Loucy (cell line): ENCODE measurements at regions not wholly inside any gene's neighbourhood (a gene's known extent, or its start where the extent isn't known, plus 50 kb on each side); places are given as distances from the start of the nearest gene placed in this dataset.
"Not testable (repeated sequence)": the region's sequence is repeated elsewhere in the genome, so short reads cannot be mapped to it uniquely, and the experiment has no call there.

Experiments
- CTCF ChIP-seq: fragments of 200-600 bp; sonication (generic); conservative IDR thresholded peaks from 2 replicates; pipeline ENCODE4 v1.5.1; 2014; ENCODE audit warnings: mild to moderate bottlenecking, antibody characterized with exemption, low read length
- EZH2phosphoT487 ChIP-seq: fragments of 200-600 bp; IDR thresholded peaks from 2 replicates; pipeline ENCODE4 v1.6.1; 2018; ENCODE audit warnings: antibody characterized with exemption, mild to moderate bottlenecking, moderate library complexity, borderline replicate concordance

GRCh38 chr7:128596336-128597128 is 75.6 kb upstream of the GARIN1A start:
- not testable (repeated sequence) for TF ChIP-seq EZH2phosphoT487, CTCF
